ENCODE measurements at regions not wholly inside any gene's neighbourhood (a gene's known extent, or its start where the extent isn't known, plus 50 kb on each side); places are given as distances from the start of the nearest gene placed in this dataset.
"Not testable (repeated sequence)": the region's sequence is repeated elsewhere in the genome, so short reads cannot be mapped to it uniquely, and the experiment has no call there.

DNA sequence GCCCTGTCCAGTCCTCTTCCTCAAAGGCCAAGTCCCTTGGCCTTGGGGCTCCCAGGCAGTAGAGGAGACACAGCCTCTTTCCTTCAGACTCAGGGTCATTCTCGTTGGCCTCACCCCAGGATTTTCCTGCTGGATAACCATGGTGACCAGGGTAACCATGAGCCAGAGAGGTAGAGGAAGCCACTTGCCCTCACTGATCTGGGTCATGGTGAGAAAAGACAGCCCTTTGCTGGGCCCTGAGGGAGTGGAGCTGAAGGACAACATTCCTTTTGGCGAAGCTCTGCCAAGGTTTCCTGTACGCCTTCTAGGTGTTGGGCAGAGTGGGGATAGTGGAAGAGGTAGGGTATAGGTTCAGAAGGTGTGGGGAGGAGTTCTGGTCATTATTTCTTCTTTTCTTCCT lies 53.1 kb upstream of the WNT4 start:
- no peak for DNase-seq

DNA sequence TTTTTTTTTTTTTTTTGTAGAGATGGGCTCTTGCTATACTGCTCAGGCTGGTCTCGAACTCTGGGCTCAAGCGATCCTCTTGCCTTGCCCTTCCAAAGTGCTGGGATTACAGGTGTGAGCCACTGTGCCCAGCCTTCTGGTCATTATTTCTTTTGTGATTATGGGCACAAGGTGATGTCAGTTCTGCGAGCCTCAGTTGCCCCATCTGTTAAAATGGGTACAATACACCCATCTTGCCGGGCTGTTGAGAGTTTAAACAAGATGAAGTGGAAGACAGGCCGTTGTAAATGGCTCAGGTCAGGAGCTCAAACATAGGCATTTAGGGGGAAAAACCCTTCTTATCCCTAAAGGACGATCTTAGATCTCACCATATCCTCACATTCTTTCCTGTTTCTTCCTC lies 53.7 kb upstream of the WNT4 start:
- no peak for DNase-seq

DNA sequence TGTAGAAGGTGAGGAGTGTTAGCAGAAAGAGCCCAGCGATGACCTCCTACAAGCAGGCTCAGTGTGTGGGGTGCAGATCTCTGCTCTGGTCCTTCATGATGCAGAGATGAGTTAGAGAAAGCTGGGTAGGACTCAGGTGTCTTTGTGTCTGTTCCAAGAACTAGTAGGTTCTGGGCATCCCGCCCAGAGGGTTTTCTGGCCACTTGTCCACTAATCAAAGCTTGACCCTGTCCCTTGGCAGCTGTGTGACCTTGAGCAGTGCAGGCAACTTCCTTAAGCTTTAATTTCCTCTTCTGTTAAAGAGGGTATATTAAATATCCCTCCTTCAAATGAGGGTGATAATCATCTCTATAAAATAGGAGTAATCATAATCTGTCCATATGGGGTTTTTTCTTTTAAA lies 54.7 kb upstream of the WNT4 start:
- DNase-seq, result no peak

DNA sequence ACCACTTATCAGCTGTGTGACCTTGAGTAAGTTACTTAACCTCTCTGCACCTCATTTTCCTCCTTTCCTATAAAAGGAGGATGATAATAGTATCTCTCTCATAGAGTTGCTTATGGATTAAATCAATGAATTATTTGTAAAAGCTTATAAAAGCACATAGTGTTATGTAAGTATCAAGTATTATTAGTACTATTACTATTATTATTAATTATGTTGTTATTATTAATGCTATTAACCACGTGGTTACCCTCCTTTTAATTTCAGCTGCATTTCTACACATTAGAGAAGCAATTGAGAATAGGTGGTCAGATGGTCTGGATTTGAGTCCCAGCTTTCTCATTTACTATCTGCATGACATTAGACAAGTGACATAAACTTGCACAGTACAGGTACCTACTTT lies 58.1 kb upstream of the WNT4 start:
- DNase-seq, result no peak

DNA sequence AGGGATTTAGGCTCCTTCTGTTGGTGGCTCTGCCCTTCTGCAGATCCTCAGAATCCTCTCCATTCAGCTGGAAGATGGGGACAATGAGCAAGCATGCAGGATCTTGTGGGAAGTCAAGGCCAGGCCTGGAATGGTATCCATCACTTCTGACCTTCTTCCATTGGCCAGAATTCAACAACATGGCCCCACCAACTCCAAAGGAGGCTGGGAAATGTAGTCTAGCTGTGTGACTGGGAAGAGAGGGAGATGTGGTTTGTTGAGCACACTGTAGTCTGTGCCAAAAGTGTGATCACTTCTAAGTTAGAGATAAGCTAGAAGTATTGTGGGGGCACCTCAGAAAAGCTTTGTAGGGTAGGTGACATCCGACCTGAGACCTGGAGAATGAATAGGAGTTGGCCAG lies 60.4 kb upstream of the WNT4 start:
- no peak for DNase-seq

DNA sequence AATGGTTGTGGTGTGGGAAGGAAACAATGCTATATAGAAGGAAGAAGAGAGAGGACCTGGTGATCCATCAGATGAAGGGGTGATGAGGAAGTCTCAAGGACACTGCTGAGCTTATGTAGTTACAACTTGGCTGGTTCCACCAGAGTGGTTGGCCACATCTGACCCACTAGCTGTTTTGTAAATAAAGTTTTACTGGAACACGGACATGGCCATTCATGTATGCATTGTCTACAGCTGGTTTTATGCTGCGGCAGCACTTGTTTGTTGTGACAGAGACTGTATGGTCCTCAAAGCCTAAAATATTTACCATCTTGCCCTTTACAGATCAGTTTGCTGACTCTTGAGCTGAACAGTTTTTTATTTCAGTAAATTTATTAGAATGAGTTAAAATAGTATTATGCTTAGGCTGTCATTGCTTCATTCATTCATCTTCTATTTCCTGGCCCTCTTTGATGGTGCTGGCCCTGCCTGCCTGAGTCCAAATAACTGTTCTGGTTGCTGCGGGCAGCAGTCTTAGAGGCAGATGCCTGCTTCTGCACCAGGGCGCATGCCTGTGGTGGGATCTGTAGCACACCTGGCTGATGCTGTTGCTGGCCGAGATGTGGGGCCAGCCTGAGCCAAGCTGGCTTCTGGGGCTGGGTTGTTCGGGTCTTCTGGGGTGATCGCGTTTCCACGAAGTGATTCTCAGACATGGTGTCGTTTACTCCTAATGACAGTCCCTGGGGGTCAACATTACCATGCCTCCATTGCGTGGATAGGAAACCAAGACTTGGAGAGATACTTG lies 61.4 kb upstream of the WNT4 start:
- DNase-seq, result no peak

DNA sequence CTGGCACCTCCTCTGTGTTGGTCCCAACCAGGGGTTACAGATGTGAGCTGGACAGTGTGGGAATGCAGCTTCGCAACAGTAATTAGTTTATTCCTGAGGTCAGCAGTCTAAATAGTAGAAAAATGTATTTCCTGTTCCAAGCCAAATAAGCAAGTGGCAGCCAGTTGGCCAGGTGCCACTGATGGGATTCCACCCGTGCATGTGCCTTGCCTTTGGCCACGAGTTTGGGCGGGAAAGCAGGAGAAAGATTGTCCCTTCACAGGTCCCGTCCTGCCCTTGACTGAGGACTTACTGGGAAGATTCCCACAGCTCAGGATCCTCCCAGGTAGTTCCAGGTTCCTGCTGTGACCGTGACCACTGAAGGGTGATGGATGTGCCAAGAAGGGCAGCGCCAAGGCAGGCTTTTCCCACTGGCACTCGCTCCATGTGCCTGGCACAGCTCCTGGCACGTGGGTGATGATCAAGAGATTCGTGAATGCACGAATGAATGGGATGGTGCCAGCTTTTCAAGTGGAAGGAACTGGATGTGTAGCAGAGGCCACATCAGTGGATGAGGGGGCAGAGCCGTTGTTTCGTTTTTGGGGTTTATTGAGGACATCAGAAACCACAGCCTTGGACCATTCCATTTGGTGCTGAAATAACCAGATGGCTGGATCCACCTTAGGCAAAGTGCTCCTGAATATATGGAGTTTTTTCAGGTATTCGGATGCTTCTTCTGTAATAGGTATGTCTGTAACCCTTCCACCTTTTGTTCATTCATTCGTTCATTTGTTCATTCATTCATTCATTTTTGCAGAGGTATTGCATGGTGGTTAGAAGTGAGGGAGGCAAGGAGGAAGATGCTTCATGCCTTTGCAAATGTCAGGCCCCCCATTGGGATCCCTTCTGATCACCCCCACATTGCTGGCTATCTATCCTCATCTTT lies 62.4 kb upstream of the WNT4 start:
- no peak for DNase-seq

DNA sequence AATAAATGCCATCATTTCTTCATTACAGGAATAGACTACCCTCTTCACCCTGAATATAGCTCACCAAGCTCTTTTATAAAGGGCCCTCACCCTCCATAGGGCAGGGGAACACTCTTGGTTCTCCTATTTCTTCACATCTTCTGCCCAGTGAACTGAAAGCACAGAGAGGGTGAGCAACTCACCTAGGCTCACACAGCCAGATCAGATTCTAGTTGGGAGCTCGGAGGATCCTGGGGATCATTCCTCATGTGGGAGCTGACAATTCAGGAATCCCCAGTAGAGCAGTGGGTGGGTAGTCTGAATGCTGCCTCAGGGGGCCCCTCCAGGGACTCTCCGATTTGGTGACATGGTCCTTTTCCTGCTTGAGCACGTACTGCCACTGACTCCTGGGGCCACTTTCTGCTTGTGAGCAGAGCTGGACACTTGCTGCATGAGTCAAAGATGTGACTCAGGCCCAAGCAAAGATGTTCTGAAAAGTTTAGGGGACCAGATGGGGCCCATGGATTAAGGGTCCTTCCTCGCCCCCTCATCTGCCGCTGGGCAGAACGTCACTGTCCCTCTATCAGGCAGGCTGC lies 63.7 kb upstream of the WNT4 start:
- no peak for DNase-seq

DNA sequence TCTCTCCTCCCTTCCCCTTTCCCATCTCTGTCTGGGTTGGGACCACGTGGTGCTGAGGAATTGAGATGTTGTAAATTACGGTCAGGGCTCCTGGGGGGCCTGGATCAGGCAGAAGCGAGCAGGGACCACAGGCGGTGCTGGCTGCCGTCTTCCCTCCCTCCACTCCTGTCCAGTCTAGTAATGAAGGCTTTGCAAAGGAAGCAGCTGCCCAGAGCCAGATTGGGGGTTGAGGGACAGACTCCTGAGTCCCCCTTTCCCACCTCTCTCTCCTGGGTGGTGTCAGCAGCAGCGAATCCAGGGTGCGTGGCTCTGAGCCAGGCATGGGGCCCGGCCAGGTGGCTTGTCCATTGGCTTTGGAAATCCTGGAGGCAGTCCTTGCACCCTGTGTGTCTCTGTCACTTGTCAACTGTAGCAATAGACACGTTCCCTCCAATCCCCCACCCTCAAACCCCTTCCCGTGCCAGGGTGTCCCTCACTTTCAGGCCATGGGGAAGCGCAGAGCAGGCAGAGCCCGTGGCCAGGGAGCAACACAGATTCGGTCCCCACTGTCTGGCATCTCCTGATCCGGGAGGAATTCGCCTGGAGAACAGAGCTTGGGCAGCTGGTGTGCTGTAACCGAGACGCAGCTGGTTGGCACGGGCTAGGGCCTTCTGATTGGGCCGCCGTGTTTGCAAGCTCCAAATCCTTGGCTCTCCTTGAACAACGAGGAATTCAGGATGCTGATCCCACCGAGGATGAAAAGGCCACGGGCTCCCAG lies 64.8 kb upstream of the WNT4 start:
- DNase-seq, result no peak

DNA sequence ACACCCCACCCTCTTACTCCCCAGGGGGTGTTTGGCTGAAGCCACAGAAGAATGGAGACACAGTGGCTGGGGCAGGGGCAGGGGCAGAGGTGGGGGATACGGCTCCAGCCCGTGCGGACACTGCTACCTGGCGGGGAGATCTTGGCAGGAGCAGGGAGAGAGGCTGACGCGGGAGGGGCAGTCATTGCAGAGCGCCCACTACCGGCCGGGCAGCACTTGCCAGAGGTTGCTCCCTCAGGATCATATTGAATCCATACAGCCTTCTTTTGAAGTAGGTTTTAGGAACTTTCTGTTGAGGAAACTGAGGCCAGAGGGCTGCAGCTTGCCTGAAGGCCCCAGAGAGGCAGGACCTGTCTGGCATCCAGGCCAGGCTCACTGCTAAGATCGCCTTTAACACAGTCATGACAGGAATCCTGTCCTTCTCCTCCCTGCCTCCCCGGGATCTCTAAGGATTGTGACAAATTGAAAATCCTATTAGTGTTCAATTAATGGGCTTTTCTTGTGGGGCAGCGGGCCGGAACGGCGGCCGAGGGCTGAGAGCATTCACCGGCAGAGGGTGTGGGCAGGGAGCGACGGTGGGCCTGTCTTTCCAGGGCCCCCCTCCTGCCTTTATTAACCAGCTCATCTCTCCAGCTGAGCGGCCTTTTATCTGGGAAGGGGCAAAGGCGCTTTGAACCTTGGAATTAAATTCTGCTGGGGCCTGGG lies 65.5 kb upstream of the WNT4 start:
- no peak for DNase-seq

DNA sequence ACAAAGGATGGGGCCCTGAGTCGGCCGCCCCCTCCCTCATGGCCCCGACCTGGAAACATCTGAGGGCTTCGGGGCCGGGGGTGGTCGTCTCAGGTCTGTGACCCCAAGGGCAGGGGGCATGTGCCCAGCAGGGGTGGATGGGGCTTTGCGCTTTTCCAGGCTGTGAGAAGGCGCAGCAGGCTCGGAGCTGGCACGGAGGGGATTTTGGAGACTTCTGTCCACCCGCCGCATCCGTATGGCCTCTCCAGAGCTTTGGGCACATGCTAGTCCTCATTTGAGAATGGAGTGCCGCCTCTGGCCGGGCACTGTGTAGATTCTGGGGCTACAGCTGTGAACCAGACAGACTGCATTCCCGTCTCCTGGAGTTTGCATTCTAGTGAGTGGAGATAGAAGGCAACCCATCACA lies 66.1 kb upstream of the WNT4 start:
- DNase-seq, result no peak

DNA sequence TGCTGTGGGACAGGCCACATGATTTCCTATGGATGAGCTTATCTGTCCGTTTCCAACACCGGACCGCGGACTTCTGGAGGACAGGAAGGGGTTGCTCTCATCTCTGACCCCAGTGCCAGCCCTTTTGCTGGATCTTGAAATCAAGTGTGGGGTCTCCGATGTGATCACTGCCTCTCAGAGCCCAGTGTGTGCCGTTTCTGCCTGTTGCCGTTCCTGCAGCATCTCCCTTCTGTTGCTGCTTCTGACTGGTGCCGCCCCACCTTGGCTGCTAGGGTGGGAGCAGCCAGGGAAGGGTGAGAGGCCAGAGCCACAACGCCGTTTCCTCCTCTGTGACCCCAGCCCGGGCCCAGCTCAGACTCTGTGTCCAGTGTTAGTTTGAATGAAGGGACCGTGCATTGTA lies 67.3 kb upstream of the WNT4 start:
- no peak for DNase-seq

DNA sequence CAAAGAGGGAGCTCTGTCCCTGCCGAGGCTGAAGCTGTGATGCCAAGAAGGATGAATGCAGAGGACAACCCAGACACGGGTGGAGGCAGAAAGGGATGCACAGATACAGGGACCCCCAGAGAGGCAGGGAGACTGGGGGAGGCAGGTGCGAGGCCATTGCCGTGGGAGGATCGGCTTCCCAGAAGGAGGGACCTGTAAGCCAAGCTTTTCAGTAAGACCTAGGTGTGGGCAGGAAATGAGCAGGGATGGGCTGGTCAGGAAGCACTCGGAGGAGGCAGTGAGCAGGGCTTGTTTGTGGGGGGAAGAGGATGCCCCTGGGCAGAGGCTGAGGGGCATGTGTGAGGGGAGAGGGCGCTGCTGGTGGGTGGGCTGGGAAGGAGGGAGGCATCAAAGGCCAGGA lies 67.7 kb upstream of the WNT4 start:
- no peak for DNase-seq

DNA sequence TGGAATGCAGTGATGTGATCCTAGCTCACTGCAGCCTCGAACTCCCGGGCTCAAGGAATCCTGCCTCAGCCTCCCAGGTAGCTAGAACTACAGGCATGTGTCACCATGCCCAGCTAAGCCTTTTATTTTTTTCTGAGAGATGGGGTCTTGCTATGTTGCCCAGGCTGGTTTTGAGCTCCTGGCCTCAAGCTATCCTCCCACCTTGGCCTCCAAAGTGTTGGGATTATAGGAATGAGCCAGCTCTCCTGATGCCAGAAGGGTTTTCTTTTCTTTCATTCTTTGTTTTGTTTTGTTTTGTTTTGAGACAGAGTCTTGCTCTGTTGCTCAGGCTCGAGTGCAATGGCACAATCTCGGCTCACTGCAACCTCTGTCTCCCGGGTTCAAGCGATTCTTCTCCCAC lies 68.6 kb upstream of the WNT4 start:
- not testable (repeated sequence) for DNase-seq

DNA sequence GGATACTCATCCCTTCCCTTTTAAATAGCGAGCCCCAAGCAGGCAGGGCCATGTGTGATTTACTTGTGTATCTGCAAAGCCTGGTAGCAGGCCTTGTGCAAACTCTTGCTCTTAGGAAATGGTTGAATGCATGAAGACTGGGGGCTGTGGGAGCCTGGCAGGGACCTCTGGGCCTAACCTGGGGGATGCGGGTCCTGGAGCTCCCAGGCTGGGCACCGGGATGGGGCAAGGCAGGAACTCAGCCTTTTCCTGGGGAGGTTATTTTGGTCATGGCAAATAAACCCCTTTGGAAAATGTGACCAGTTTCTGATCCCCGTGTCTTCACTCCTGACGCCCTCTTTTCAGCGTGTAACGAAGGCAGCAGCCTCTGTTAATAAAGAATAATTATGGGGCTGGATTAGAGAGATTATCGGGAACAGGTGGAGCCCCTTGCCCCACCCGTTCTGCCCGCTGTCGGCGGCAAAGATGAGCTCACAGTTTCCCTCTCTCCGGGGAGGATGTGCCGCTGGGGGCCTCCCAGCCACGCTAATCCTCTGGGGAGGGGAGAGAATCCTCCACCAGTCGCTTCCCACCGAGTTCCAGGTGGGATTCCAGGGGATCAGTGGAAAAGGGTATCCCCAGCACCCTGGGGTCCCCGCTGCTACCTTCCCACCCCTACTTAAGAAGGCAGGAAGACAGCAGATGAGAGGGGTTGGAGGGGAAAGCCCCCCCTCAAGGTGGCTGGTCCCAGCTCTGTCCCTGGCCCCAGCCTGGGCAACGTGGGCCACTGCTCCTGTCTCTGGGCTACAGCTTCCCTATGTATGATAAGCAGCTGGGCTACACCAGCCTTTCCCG lies 69.7 kb upstream of the WNT4 start:
- no peak for DNase-seq

DNA sequence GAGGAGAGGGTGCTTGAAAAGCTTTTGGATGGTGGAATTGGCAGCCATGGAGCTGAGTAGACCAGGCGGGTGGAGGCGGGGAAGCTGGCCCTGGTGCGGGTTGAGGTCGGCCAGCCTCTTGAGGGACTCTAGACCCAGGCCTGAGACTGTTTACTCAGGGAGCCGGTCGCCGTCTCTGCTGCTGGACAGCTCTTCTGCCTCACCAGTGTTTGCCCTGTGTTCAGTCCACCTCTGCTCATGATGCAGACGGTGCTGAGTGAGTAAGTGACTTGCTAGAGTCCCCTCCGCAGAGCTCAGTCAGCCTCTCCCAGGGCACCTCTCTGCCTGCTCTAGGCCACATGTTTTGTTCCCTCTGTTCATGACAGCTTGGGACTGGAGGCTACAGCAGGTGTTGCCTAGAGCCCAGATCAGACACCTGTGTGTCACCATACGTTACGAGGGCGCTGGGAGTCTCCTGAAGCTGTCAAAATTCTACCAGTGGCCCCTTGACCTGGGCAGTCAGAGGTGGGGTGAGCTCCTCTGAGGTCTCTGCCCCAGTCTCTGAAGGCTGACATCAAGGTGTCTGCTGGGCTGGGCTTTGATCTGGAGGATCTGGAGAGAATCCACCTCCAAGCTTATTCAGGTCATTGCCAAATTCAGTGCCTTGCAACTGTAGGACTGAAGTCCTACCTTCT lies 73.5 kb upstream of the WNT4 start:
- no peak for DNase-seq

DNA sequence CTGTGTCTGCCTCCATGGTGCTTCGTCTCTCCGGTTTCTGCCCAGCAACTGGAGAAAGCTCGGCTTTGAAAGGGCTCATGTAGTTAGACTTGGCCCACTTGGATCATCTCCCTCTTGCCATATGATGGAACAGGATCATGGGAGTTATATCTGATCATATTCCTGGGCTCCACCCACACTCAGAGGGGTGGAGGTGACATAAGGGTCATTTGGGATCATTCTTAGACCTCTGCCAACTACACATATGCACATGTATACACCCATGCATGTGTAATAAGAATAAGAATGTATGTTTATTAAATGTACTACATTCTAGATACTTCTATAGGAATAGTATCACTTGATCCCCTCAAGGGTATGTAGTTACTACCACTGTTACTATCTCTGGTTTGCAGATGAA lies 74.1 kb upstream of the WNT4 start:
- DNase-seq, result no peak

DNA sequence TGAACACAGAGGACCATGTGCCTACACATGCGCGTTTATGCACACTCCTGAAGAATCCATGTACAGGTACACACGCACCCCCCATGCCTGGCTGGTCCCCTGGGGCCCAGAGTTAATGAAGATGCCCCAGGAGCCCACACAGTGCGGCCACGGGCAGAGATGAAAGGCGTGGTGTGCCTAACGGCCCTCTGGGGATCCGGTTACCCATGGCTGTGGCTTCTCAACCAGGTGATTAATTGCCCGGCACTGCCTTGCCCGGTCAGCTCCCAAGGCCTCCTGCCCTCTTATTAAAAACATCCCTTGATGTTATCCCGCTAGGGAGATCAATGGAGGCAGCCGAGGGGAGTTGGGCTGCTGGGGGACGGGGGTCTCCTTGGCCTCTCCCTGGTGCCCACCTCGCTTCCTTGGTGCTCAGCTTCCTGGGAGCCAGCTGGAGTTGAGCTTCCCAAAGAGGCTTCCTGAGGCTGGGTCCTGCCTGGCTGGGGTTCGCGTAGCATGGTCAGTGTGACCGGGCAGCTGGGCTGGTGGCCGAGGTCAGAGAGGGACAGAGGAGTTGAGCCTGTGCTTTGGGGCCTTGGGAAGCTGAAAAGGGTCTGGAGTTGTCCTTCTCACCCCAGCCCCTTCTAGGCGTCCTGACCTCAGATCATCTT lies 75.0 kb upstream of the WNT4 start:
- no peak for DNase-seq

DNA sequence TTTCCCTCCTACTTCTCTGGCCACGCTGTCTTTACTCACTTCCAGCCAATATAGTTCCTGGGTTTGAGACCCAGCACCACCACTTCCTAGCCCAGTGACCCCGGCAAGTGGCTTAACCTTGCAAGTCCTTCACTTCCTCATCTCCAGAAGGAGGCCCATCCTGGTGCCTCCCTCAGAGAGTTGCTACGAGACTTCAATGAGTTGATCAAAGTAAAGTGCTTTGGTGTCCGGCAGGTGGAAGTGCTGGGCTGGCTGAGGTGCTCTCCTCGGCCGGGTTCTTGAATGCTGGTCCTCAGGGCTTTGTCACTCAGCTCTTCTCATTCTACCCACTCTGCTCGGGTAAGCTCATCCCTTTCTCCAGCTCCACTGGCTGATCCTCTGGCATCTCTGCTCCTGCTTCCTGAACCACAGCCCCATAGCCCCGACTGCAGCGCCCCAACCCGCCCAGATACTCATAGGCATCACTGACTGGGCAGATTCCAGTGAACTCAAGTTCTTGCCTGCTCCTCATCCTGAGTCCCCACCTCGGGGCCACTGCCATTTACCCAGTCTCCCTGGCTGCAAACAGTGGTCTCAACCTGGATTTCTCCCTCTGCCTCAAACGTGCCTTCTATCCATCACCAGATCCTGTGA lies 75.8 kb upstream of the WNT4 start:
- DNase-seq, result no peak

DNA sequence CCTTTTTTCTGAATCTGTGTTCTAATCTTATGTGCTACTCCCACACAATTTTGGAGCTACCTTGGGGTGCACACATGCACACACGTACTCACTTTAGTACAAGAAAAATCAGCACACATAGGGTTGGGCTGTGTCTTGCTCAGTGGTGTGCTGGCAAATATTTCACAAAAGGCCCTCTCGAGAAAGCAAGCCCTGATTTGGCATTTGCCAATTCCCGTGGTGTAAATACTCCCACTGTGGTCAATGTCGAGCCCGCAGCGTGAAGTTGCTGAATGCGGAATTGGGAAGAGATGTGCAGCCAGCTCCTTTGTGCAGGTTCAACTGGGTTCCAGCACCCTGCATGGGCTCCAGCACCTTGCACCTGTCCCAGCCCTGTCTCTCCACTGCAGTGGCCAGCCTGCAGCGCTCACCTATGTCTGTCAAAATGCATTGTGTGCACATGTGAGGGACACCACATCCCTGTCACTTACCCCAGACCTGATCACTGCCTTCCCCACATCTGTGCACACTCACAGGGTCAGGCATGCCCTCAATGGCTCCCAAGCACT lies 78.4 kb upstream of the WNT4 start:
- DNase-seq, result no peak
